ENCODE measurements at regions not wholly inside any gene's neighbourhood (a gene's known extent, or its start where the extent isn't known, plus 50 kb on each side); places are given as distances from the start of the nearest gene placed in this dataset.

DNA sequence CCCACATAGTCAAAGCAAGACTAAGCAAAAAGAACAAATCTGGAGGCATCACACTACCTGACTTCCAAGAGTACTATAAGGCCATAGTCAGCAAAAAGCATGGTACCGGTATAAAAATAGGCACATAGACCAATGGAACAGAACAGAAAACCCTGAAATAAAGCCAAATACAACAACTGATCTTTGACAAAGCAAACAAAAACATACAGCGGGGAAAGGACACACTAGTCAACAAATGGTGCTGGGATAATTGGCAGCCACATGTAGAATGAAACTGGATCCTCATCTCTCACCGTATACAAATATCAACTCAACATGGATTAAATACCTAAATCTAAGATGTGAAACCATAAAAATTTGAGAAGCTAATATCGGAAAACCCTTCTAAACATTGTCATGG, 819.3 kb upstream of the FRG1 start:
- TF ChIP-seq CTCF (IDR thresholded peaks at IDR 0.05 in 8 of 11, conservative IDR thresholded peaks at IDR 0.05 in 3 of 11) (no peak), POLR2A (IDR thresholded peaks at IDR 0.05) (no peak), POLR2AphosphoS5 (IDR thresholded peaks at IDR 0.05) (no peak)

Data from spleen (tissue), 7 donors.